Smooth muscle cell (in vitro differentiated cells): ENCODE measurements at regions not wholly inside any gene's neighbourhood (a gene's known extent, or its start where the extent isn't known, plus 50 kb on each side); places are given as distances from the start of the nearest gene placed in this dataset.

Experiments used
- DNase-seq: peaks from one replicate; lab custom pipeline; 2025; ENCODE audit not compliant: unreplicated experiment; lab: John Stamatoyannopoulos, UW
- H2AFZ ChIP-seq: fragments of 200-600 bp; sonication (generic); 2 replicates; pipeline ENCODE4 v1.6.0; 2016; ENCODE audit warnings: antibody characterized with exemption, low read depth, mild to moderate bottlenecking
- H3F3A ChIP-seq: fragments of 200-600 bp; sonication (generic); 2 replicates; pipeline ENCODE4 v1.6.0; 2017; ENCODE audit warnings: antibody characterized with exemption, low read depth
- H3K27ac ChIP-seq: fragments of 200-600 bp; sonication (generic); 2 replicates; pipeline ENCODE4 v1.5.1; 2016; ENCODE audit warnings: low read depth, mild to moderate bottlenecking
- H3K27me3 ChIP-seq: fragments of 200-600 bp; sonication (generic); 2 replicates; pipeline ENCODE4 v1.6.1; 2016; ENCODE audit warnings: low read depth, mild to moderate bottlenecking
- H3K36me3 ChIP-seq: fragments of 200-600 bp; sonication (generic); 2 replicates; pipeline ENCODE4 v1.5.1; 2016; ENCODE audit warnings: low read depth
- H3K4me1 ChIP-seq: fragments of 200-600 bp; sonication (generic); 2 replicates; pipeline ENCODE4 v1.5.1; 2016; ENCODE audit warnings: low read depth
- H3K4me2 ChIP-seq: fragments of 200-600 bp; sonication (generic); 2 replicates; pipeline ENCODE4 v1.6.0; 2016; ENCODE audit warnings: mild to moderate bottlenecking
- H3K4me3 ChIP-seq: fragments of 200-600 bp; sonication (generic); 2 replicates; pipeline ENCODE4 v1.5.1; 2016; ENCODE audit warnings: mild to moderate bottlenecking
- H3K79me2 ChIP-seq: fragments of 200-600 bp; sonication (generic); 2 replicates; pipeline ENCODE4 v1.6.0; 2016; ENCODE audit warnings: low read depth, mild to moderate bottlenecking
- H3K9ac ChIP-seq: fragments of 200-600 bp; sonication (generic); 2 replicates; pipeline ENCODE4 v1.6.0; 2016; ENCODE audit warnings: low read depth
- H3K9me3 ChIP-seq: fragments of 200-600 bp; sonication (generic); replicated peaks from 2 replicates; pipeline ENCODE4 v1.5.1; 2016; ENCODE audit warnings: low read depth
- H4K20me1 ChIP-seq: fragments of 200-600 bp; sonication (generic); 2 replicates; pipeline ENCODE4 v1.6.0; 2016; ENCODE audit warnings: low read depth
- CTCF ChIP-seq: fragments of 200-600 bp; sonication (generic); IDR thresholded peaks from 2 replicates; pipeline ENCODE4 v1.5.1; 2017; ENCODE audit warnings: borderline replicate concordance, mild to moderate bottlenecking, antibody characterized with exemption; ENCODE audit not compliant: insufficient read depth, poor library complexity, severe bottlenecking
- WGBS: methylation state at CpG from one replicate; pipeline ENCODE4 v1.1.7; 2016; ENCODE audit warnings: low lambda C conversion rate; 5-methylcytosine and 5-hydroxymethylcytosine counted together

GRCh38 chr10:64261092-64261491 is 739.9 kb downstream of the REEP3 start:
- no peak overlapping the region for H3K27ac ChIP-seq
- H3K4me2 ChIP-seq = no peak overlapping the region
- no peaks in the 10 kb centered on the region for H3K9me3 ChIP-seq
- H3K4me1 ChIP-seq = no peaks in the 10 kb centered on the region
- H3K4me3 ChIP-seq = no peak overlapping the region
- no peak overlapping the region for H2AFZ ChIP-seq
- no peaks in the 10 kb centered on the region for H3K27me3 ChIP-seq
- TF ChIP-seq CTCF = no peak
- no peaks in the 10 kb centered on the region for H4K20me1 ChIP-seq
- DNase-seq = no peak
- no peak overlapping the region for H3K9ac ChIP-seq
- H3K36me3 ChIP-seq = no peaks in the 10 kb centered on the region
- no peaks in the 10 kb centered on the region for H3K79me2 ChIP-seq
- H3F3A ChIP-seq = no peaks in the 10 kb centered on the region

- no peak for DNase-seq
- H3K9me3 ChIP-seq = no peaks in the 10 kb centered on the region
- H3K9ac ChIP-seq = no peak overlapping the region
- H3K36me3 ChIP-seq = no peaks in the 10 kb centered on the region
- no peak overlapping the region for H3K4me2 ChIP-seq
- no peak overlapping the region for H3K27ac ChIP-seq
- H3K27me3 ChIP-seq = no peaks in the 10 kb centered on the region
- no peaks in the 10 kb centered on the region for H3K79me2 ChIP-seq
- H4K20me1 ChIP-seq = no peaks in the 10 kb centered on the region
- 95% methylated on average over 1 of the region's 1 CpG for WGBS
- H3K4me1 ChIP-seq = no peaks in the 10 kb centered on the region
- H3K4me3 ChIP-seq = no peak overlapping the region
- TF ChIP-seq CTCF = no peak
- no peaks in the 10 kb centered on the region for H3F3A ChIP-seq
- H2AFZ ChIP-seq = no peak overlapping the region
Observed at GRCh38 chr10:64261676-64262075, 740.5 kb downstream of the REEP3 start.

GRCh38 chr10:64265961-64266360 is 744.8 kb downstream of the REEP3 start:
- no peaks in the 10 kb centered on the region for H3K4me1 ChIP-seq
- no peaks in the 10 kb centered on the region for H3K27me3 ChIP-seq
- no peaks in the 10 kb centered on the region for H3K9me3 ChIP-seq
- 81% methylated on average over 1 of the region's 1 CpG for WGBS
- H3K9ac ChIP-seq = no peak overlapping the region
- H2AFZ ChIP-seq = no peak overlapping the region
- H3F3A ChIP-seq = no peaks in the 10 kb centered on the region
- H3K4me3 ChIP-seq = no peak overlapping the region
- H3K36me3 ChIP-seq = no peaks in the 10 kb centered on the region
- H3K79me2 ChIP-seq = no peaks in the 10 kb centered on the region
- no peak for TF ChIP-seq CTCF
- no peak overlapping the region for H3K27ac ChIP-seq
- no peak overlapping the region for H3K4me2 ChIP-seq
- DNase-seq = no peak
- no peaks in the 10 kb centered on the region for H4K20me1 ChIP-seq

GRCh38 chr10:64271508-64271907 is 750.3 kb downstream of the REEP3 start:
- no peak overlapping the region for H3K4me2 ChIP-seq
- no peaks in the 10 kb centered on the region for H3K27me3 ChIP-seq
- H3K79me2 ChIP-seq = no peaks in the 10 kb centered on the region
- H2AFZ ChIP-seq = no peak overlapping the region
- H3K36me3 ChIP-seq = no peaks in the 10 kb centered on the region
- H3K4me1 ChIP-seq = no peaks in the 10 kb centered on the region
- no peak overlapping the region for H3K9ac ChIP-seq
- no peak overlapping the region for H3K4me3 ChIP-seq
- whole genome bisulfite sequencing = 85% methylated on average over 3 of the region's 3 CpGs
- no peak for DNase-seq
- no peaks in the 10 kb centered on the region for H3F3A ChIP-seq
- H3K27ac ChIP-seq = no peak overlapping the region
- no peaks in the 10 kb centered on the region for H3K9me3 ChIP-seq
- H4K20me1 ChIP-seq = no peaks in the 10 kb centered on the region
- no peak for TF ChIP-seq CTCF
